Activated naive CD4-positive, alpha-beta T cell treated with anti-CD3 and anti-CD28 coated beads, Interleukin-2, amount 50 U/mL, for 72 hours (primary cell): ENCODE measurements at regions not wholly inside any gene's neighbourhood (a gene's known extent, or its start where the extent isn't known, plus 50 kb on each side); places are given as distances from the start of the nearest gene placed in this dataset.
A peak's percentile ranks its signal among the peaks of the same experiment; 100 is the strongest.

ENCODE experiments used
- ATAC-seq, 2 donors: fragments of 150-1000 bp; cut with Tn5 transposase; 2 replicates each; pipeline ENCODE4 v1.10.0; 2021; ENCODE audit warnings: mild to moderate bottlenecking in 2 of 2, moderate library complexity in 2 of 2
- DNase-seq, 2 donors: peaks; one replicate each; pipeline ENCODE4 v3.0.0; 2021 to 2022; ENCODE audit warnings: low spot score in 2 of 2
- H3K27ac Mint-ChIP-seq, 2 donors: one replicate each; pipeline ENCODE4 v1.8.0; 2022; ENCODE audit warnings: mild to moderate bottlenecking in 2 of 2, mixed read lengths in 2 of 2
- H3K36me3 Mint-ChIP-seq, 2 donors: one replicate each; pipeline ENCODE4 v1.8.0; 2022; ENCODE audit warnings: mixed read lengths in 2 of 2
- H3K9me3 Mint-ChIP-seq, 2 donors: one replicate each; pipeline ENCODE4 v1.8.0; 2022; ENCODE audit warnings: mixed read lengths in 2 of 2

DNA sequence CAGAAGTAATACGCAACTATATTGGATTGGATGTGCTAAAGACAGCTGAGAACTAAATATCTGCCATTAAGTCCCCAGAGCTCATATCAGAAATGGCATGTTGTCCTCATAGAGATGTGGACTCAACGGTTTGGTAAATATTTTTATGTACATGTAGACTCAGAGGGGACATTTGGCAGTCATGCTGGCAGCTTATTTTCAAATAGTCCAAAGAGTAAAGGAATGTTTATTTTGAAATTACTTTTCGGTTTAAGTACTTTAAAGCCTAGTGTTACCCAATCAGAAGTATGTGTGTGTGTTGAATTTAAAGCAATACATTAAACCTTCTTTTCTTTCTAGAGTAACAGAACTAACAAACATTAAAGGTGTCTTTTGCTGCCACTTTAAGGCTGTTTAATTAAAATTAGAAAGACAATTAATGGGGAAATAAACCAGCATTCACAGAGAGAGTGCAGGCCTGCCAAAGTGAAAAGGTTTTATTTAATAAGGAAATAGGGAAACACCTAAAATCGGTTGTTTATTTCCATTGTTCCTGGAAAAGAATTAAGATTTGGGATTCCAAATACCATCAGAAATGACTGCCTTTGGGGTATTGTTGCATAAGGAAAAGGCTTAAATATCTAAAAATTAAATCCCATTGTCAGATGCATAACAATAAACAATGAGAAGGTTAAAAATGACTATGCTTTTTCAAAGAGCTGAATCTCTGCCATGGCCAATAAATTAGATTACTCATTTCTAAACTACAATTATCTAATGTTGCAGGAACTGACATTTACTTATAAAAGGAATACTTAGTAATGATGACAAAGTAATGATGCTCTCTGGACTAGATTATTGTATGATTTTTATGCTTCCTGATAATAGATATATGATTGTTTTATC is 113.4 kb upstream of the AHR start:
- DNase-seq, result no peak
- H3K36me3 Mint-ChIP-seq, result no peaks in the 10 kb centered on the region
- ATAC-seq, result peak in 1 of 2 donors; percentile 11
- H3K9me3 Mint-ChIP-seq, result no peaks in the 10 kb centered on the region
- no peak overlapping the region for H3K27ac Mint-ChIP-seq

DNA sequence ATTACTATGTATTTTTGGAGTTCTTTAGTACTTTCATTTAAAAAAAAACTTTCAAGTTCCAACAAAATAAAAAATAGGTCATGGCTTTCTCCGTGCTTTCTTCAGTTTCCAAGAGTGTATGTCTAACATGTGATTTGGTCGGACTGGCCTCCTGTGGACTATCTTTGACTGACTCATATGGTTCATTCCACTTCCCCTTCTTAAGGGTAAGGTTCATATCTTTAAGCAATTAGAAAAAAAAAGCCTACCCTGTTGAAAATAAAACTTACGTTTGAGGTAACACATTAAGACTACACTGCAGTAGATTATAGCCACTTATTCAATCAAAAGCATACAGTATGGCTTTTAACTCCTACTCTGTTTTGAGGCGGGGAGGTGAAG is 112.8 kb upstream of the AHR start:
- no peak for DNase-seq
- no peaks in the 10 kb centered on the region for H3K36me3 Mint-ChIP-seq
- ATAC-seq, result peak; percentile 70 to 72
- H3K27ac Mint-ChIP-seq, result peak overlapping the region in 1 of 2 donors; percentile 23
- no peaks in the 10 kb centered on the region for H3K9me3 Mint-ChIP-seq

DNA sequence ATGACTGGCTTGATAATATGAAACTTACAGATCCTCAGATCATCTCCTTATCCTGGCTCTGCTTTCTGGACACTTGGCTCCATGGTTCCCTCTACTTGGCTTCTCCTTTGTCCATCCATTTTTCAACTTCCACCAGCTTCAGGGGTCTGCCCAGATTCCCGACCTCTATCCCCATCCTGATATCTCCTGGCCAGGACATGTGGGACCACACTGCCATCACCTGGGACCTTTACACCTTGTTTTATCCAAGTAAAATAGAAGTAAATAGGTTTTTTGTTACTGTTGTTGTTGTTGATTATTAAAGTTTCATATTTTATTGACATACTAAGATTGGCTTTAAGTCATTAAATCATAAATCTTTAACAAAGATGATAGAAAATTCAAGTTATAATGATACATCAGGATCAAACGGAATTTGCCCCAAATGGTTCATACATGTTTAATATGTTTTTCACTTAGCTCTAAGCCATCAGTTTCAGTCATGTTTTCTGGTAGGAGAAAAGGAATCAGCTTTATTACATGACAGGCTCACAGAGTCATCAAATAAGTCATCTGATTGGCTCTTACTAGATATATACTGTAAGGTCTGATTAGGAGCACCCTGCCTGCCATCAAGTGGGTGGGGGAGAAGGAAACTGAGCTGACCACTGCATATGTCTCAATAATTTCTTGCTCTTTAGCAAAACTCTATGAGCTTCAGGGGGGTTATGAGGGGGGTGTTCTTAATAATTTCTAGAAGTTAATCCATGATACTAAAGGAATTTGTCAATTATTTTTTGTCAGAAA is 111.5 kb upstream of the AHR start:
- DNase-seq, result no peak
- no peak for ATAC-seq
- Mint-ChIP-seq H3K9me3 (no peaks in the 10 kb centered on the region), H3K36me3 (no peaks in the 10 kb centered on the region), H3K27ac (peak overlapping the region in 1 of 2 donors; percentile 23)

DNA sequence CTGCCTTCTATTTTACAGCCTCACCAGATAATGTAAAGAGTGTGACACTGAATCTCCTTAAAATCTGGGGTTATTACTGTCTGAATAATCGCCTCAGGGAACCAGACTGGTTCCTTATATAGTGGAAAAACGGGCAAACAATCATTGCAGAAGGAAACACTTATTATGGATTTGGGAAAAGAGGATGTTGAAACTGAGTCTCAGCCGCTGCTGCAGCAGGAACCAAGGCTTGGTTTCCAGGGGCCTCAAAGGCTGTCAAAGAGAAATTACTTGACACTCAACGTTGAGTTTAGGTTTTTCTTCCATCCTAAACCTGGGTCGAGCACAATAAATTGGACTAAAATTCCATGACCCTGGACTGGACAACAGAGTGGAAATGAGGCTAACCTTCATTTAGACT is 103.8 kb upstream of the AHR start:
- ATAC-seq (no peak), DNase-seq (no peak)
- H3K27ac Mint-ChIP-seq, result no peak overlapping the region
- H3K9me3 Mint-ChIP-seq, result no peaks in the 10 kb centered on the region
- no peaks in the 10 kb centered on the region for H3K36me3 Mint-ChIP-seq

DNA sequence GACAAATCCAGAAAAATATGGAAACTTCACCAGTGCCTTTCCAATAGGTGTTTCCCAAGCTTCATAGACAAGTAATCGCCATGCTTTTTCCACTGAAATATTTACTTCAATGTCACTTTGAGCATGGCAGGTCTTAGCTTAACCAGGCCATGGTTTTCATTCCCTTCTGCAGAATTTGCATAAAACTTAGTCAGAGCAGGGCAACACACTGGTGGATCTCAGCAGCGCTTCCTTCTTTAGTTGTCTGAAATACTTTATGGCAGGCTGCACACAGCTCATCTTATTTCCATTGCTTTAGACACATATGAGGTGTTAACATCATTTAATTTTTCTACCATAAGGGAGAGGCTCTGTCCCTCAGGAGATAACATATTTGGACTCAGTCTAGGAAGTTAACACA is 102.9 kb upstream of the AHR start:
- DNase-seq (no peak), ATAC-seq (no peak)
- no peaks in the 10 kb centered on the region for H3K9me3 Mint-ChIP-seq
- H3K36me3 Mint-ChIP-seq, result no peaks in the 10 kb centered on the region
- no peak overlapping the region for H3K27ac Mint-ChIP-seq

DNA sequence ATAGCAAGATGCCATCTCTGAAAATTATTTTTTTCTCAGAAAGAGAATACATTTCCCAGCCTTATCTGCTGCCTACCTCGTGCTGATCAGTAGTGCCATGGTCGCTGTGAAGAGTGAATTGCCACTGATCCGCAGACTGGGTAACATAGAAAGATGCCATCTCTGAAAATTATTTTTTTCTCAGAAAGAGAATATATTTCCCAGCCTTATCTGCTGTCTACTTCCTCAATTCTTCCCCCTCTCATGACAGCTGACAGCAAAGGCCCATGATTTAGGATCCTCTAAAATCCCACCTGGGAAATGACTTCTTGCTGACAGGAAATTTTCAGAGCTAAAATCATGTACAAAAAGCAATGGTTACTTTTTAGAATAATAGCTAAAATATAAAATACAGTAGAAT is 92.5 kb upstream of the AHR start:
- Mint-ChIP-seq H3K36me3 (no peaks in the 10 kb centered on the region), H3K9me3 (peaks cover 0 to 12% of the 10 kb centered on the region in 2 donors), H3K27ac (no peak overlapping the region)
- ATAC-seq (no peak), DNase-seq (no peak)

DNA sequence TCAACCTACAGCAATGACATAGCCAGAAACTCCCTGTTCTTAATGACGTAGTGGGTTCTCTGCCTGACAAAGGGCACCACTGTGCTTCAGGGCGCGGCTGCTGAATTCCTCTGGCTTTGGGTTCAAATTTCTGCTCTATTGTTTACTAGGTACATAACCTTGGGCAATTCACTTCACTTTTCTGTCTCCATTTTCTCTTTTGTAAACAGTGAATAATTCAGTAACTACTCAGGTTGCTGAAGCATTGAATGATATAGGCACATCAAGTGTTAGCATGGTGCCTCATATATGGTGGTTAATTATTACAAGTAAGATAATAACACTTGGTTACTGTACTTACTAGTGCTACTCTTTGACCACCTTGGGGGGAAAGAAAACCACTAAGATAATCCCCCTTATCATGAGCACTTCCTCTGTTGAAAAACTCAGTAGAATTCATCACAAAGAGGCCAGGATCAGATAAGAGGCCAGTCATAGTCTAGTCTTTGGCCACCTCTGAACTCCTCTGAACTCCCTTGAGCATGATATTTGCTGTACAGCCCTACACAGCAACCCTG is 92.0 kb upstream of the AHR start:
- no peak for DNase-seq
- no peak for ATAC-seq
- H3K9me3 Mint-ChIP-seq, result peaks cover 0 to 7% of the 10 kb centered on the region in 2 donors
- H3K27ac Mint-ChIP-seq, result no peak overlapping the region
- H3K36me3 Mint-ChIP-seq, result no peaks in the 10 kb centered on the region

DNA sequence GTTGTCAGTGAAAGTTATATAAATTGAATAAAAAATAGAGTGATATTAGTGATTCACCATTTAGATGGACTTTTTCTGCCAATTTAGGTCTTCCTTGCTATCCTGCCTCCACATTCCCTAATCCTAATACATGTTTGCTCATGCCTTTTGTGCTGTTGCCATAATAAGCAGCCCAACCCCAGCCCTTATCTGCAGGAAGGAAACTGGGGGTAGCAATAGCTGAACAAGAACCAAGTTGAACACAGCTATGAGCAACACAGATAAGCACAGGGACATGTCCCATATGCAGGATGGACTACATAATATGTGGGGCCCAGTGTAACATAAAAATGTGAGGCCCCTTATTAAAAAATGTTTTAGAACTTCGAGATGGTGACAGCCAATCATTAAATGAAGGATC is 91.2 kb upstream of the AHR start:
- DNase-seq (no peak), ATAC-seq (no peak)
- Mint-ChIP-seq H3K27ac (no peak overlapping the region), H3K9me3 (peaks cover 0 to 4% of the 10 kb centered on the region in 2 donors), H3K36me3 (no peaks in the 10 kb centered on the region)

DNA sequence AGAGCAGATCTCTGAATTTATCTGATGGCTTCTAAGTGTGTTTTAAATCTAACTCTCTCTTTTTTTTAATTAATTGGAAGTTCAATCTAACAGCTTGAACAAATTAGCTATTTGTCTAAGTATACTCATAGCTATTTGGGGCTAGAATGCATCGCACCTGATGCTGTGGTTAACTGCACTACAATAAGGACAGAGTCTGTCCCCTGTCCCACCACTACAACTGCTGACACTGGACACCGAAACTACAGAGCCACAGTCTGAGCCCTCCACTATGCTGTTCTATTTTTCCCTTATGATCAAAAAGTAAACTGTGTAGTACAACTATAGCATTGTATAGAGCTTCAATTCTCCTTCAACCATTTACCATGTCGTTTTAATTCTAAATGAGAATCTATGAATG is 89.4 kb upstream of the AHR start:
- DNase-seq, result no peak
- H3K9me3 Mint-ChIP-seq, result no peaks in the 10 kb centered on the region
- no peaks in the 10 kb centered on the region for H3K36me3 Mint-ChIP-seq
- ATAC-seq, result no peak
- no peak overlapping the region for H3K27ac Mint-ChIP-seq

DNA sequence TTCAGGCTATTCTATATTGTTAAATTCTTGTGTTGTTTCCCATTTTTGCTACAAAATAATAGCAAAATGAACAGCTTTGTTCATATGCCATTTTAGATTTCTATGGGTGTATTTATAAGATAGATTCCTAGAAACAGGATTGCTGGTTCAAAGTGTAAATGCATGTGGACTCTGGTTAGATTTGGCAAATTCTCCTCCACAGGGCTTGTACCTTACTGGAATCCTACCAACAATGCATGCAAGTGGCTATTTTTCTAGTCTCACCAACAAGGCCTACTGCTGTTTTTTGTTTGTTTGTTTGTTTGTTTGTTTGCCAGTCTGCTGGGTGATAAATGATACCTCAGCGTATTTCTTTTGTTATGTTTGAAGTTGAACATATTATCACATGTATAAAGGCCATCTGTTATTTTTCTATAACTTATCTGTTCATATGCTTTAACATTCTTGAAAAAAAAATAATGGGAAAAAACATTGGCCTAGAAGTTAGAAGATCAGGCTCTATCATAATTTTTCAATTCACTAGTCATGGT is 87.1 kb upstream of the AHR start:
- DNase-seq (no peak), ATAC-seq (no peak)
- H3K36me3 Mint-ChIP-seq, result peaks cover 7 to 16% of the 10 kb centered on the region in 2 donors
- no peak overlapping the region for H3K27ac Mint-ChIP-seq
- H3K9me3 Mint-ChIP-seq, result peaks cover 0 to 9% of the 10 kb centered on the region in 2 donors

DNA sequence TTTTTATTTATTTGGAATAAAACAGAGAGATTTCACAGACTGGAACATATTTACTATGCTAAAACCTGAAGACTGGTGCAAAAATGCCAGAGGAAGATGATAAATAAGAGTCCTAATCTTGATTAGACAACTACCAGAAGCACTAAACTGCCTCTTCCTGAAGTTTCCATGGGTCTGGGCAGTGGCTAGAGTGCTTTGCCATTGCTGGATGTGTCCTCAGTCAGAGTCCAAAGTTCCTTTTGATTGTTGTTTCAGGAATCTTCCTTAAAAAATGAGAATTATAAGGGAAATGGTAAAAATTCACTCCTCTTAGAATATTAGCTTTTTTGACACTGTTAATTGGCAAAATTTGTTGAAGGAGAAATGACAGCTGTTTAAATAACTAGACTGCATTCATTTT is 86.3 kb upstream of the AHR start:
- peaks cover 0 to 12% of the 10 kb centered on the region in 2 donors for H3K9me3 Mint-ChIP-seq
- no peak for DNase-seq

DNA sequence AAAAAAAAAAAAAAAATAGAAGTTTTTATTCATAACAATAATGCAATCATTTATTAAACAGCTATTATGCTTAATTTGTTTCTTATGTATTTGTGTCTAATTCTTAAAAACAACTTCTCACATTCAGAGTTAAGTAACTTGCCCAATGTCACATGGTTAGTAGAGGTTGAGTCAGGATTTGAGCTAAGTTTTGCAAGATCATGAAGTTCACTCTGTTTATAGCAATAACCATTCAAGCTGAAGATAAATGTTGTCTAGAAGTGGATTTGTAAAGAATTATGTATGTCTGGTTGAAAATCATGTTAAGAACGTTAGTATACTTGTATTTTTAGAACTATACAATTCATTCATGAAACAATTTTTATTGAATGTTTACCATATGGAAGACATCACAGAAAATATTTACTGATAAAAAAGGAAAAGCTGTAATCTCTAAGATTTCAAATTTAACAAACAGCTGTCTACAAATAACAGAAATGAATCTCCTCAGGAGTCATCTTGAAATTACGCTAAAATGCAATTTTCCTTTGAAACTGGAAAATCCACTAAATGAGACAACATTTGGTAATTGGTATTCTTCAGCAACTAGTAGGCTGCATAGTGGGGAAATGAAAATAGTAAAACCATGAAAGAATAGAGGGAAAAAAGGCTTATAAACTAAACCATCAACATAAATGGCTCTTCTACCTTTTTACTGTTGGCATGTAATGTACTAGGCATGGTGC is 70.5 kb upstream of the AHR start:
- Mint-ChIP-seq H3K27ac (no peak overlapping the region), H3K36me3 (peaks cover 0 to 14% of the 10 kb centered on the region in 2 donors), H3K9me3 (peaks cover 6 to 12% of the 10 kb centered on the region in 2 donors)
- ATAC-seq, result peak in 1 of 2 donors; percentile 81
- DNase-seq, result no peak

More for the DNA sequence above, 86.3 kb upstream of the AHR start:
- Mint-ChIP-seq H3K36me3 (peaks cover 15 to 21% of the 10 kb centered on the region in 2 donors), H3K27ac (no peak overlapping the region)
- ATAC-seq, result no peak

DNA sequence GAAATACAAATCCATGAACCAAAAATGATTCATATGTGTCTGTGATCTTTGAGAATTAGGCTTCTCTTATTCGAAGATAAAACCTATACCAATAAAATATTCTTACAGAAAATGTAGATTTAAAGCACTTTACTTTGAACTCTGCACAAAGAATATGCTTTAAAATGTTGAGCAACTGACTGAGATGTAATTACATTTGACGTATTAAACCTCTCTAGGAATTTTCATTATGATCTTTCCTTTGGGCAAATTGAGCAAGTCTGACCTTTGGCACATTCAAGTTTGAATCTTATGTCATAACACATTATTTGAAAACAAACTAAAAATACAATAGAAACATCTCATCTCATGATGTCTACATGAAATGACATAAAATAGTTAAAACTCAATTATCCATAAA is 69.2 kb upstream of the AHR start:
- Mint-ChIP-seq H3K36me3 (peaks cover 0 to 14% of the 10 kb centered on the region in 2 donors), H3K27ac (no peak overlapping the region), H3K9me3 (peaks cover 6 to 12% of the 10 kb centered on the region in 2 donors)
- ATAC-seq (no peak), DNase-seq (no peak)

DNA sequence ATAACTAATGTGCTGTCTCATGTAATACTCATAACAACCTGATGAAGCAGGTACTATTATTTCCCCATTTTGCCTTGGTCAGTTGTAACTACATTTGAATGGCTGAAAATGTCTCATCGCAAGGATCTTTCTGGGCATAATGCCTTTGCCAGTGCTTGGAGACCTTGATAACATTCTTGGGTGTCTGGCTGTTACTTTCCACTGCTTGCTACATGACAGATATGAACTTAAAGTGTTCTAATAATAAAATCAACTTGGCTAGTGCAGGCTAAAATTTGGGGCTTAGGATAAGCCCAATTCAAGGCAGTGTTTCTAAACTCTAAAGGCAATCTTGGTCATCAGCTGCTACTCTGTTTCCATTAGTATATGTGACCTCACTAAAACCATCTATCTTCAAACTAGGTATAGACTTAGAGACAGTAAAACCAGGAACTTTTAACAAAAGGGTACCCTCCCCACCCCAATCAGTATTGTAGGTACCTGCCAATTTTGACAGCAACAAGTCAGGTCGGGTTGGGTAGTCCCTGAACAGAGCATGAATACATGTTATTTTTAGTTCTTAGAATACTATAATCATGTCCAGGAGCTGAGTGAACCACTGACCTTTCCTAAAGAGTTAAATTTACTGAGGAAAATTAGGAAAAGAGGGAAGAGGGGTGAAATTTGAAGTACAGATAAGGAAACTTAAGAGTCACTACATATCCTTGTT is 68.2 kb upstream of the AHR start:
- ATAC-seq, result no peak
- no peak for DNase-seq
- Mint-ChIP-seq H3K36me3 (peaks cover 0 to 14% of the 10 kb centered on the region in 2 donors), H3K27ac (peak overlapping the region in 1 of 2 donors; percentile 25), H3K9me3 (peaks cover 6 to 12% of the 10 kb centered on the region in 2 donors)

DNA sequence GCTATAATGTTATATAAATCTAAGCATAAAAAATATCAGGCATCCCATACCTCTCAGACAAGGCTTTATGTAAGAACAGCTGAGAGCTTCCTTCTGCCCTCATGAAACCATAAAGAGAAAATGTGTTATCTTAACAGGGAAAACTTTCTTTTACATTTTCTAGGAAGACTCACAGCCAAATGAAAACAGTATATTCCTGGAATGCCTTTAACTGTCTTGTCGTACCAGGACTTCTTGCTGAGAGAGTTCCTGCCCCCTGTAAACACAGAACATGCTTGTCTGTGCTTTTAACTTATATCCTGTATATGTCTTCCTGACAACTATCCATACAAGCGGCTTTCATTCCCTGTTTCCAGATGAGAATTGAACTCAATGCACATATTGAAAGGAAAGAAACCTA is 64.8 kb upstream of the AHR start:
- Mint-ChIP-seq H3K27ac (peak overlapping the region; percentile 95 to 97), H3K36me3 (peaks cover 6 to 37% of the 10 kb centered on the region in 2 donors), H3K9me3 (peaks cover 11 to 27% of the 10 kb centered on the region in 2 donors)
- DNase-seq (no peak), ATAC-seq (no peak)

DNA sequence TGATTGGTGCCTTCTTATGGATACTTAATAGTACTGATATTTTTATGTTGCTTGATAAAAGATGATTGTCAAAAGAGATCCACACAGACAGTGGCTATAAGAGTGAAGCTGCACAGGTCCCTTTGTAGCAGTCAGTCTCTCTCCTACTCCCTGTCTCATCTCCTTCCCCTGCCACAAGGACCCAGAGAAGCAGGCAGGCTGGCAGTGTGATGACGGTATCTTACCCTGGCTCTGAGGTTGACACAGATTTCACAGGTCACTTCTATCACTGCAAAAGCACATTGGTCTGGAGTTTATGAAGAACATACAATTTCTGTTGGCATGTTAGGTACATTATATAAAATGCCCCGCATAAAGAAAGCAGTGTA is 64.4 kb upstream of the AHR start:
- DNase-seq (peak in 1 of 2 donors; percentile 27), ATAC-seq (peak; percentile 36 to 60)
- peaks cover 11 to 27% of the 10 kb centered on the region in 2 donors for H3K9me3 Mint-ChIP-seq
- peaks cover 6 to 37% of the 10 kb centered on the region in 2 donors for H3K36me3 Mint-ChIP-seq
- H3K27ac Mint-ChIP-seq, result peak overlapping the region; percentile 95 to 97
